Skin of body (tissue), 1 donor: ENCODE measurements at regions not wholly inside any gene's neighbourhood (a gene's known extent, or its start where the extent isn't known, plus 50 kb on each side); places are given as distances from the start of the nearest gene placed in this dataset.
A peak's percentile ranks its signal among the peaks of the same experiment; 100 is the strongest.
"Not testable (repeated sequence)": the region's sequence is repeated elsewhere in the genome, so short reads cannot be mapped to it uniquely, and the experiment has no call there.

Experiments
- DNase-seq: peaks from one replicate; lab custom pipeline; 2025; lab: John Stamatoyannopoulos, UW

GRCh38 chr18:30929718-30930117 is 112.8 kb downstream of the DSC3 start:
- DNase-seq = no peak

- no peak for DNase-seq
These were observed 113.5 kb downstream of the DSC3 start for GRCh38 chr18:30929065-30929464.

GRCh38 chr18:30927517-30928075 is 114.9 kb downstream of the DSC3 start:
- DNase-seq = no peak

- DNase-seq = no peak
These were observed 115.5 kb downstream of the DSC3 start for GRCh38 chr18:30927042-30927441.

GRCh38 chr18:30925795-30926194 is 116.7 kb downstream of the DSC3 start:
- no peak for DNase-seq

- DNase-seq = no peak
These were observed 121.8 kb downstream of the DSC3 start for GRCh38 chr18:30920757-30921156.

GRCh38 chr18:30920351-30920750 is 122.2 kb downstream of the DSC3 start:
- no peak for DNase-seq

- peak; percentile 16 for DNase-seq
These were observed 124.9 kb downstream of the DSC3 start for GRCh38 chr18:30917651-30918050.

- DNase-seq = no peak
These were observed 127.1 kb downstream of the DSC3 start for GRCh38 chr18:30915336-30915988.

- no peak for DNase-seq
These were observed 134.2 kb downstream of the DSC3 start for GRCh38 chr18:30908381-30908780.

- no peak for DNase-seq
These were observed 139.0 kb downstream of the DSC3 start for GRCh38 chr18:30903566-30903965.

- no peak for DNase-seq
These were observed 152.8 kb downstream of the DSC3 start for GRCh38 chr18:30889519-30890301.

- DNase-seq = no peak
These were observed 154.2 kb downstream of the DSC3 start for GRCh38 chr18:30888344-30888743.

- DNase-seq = no peak
These were observed 155.5 kb downstream of the DSC3 start for GRCh38 chr18:30886998-30887397.

- no peak for DNase-seq
These were observed 172.1 kb downstream of the DSC3 start for GRCh38 chr18:30870466-30870865.

GRCh38 chr18:30862900-30863299 is 179.6 kb downstream of the DSC3 start:
- DNase-seq = no peak

- no peak for DNase-seq
These were observed 181.8 kb downstream of the DSC3 start for GRCh38 chr18:30860741-30861140.

- no peak for DNase-seq
These were observed 183.5 kb downstream of the DSC3 start for GRCh38 chr18:30859036-30859435.

GRCh38 chr18:30858560-30858959 is 184.0 kb downstream of the DSC3 start:
- no peak for DNase-seq

- DNase-seq = no peak
These were observed 186.8 kb downstream of the DSC3 start for GRCh38 chr18:30855762-30856161.

GRCh38 chr18:30852980-30853379 is 189.6 kb downstream of the DSC3 start:
- DNase-seq = no peak

- DNase-seq = no peak
These were observed 190.0 kb downstream of the DSC3 start for GRCh38 chr18:30852541-30852940.

GRCh38 chr18:30839056-30839561 is 203.4 kb downstream of the DSC3 start:
- DNase-seq = not testable (repeated sequence)
